Skin epidermis (tissue), 12 donors: ENCODE measurements at regions not wholly inside any gene's neighbourhood (a gene's known extent, or its start where the extent isn't known, plus 50 kb on each side); places are given as distances from the start of the nearest gene placed in this dataset.
"Not testable (repeated sequence)": the region's sequence is repeated elsewhere in the genome, so short reads cannot be mapped to it uniquely, and the experiment has no call there.

ENCODE experiments used
- H3K27ac ChIP-seq, 21 experiments: fragments of 200-600 bp; sonication (generic) in 11 of 21; one replicate each; pipeline ENCODE4 v1.5.0; 2020; ENCODE audit warnings: mild to moderate bottlenecking in 3 of 21, inconsistent platforms in 2 of 21, moderate library complexity in 2 of 21
- H3K4me3 ChIP-seq, 7 experiments: fragments of 200-600 bp; sonication (generic) in 2 of 7; one replicate each; pipeline ENCODE4 v1.5.0; 2020; ENCODE audit warnings: inconsistent platforms in 2 of 7, mild to moderate bottlenecking in 2 of 7, moderate library complexity in 1 of 7

GRCh38 chr1:91101328-91101727, 79.5 kb upstream of the ZNF644 start:
- Histone ChIP-seq H3K27ac (no peak overlapping the region), H3K4me3 (no peak overlapping the region)

GRCh38 chr1:91099746-91100621, 78.1 kb upstream of the ZNF644 start:
- H3K4me3 ChIP-seq = no peak overlapping the region
- no peak overlapping the region for H3K27ac ChIP-seq

DNA sequence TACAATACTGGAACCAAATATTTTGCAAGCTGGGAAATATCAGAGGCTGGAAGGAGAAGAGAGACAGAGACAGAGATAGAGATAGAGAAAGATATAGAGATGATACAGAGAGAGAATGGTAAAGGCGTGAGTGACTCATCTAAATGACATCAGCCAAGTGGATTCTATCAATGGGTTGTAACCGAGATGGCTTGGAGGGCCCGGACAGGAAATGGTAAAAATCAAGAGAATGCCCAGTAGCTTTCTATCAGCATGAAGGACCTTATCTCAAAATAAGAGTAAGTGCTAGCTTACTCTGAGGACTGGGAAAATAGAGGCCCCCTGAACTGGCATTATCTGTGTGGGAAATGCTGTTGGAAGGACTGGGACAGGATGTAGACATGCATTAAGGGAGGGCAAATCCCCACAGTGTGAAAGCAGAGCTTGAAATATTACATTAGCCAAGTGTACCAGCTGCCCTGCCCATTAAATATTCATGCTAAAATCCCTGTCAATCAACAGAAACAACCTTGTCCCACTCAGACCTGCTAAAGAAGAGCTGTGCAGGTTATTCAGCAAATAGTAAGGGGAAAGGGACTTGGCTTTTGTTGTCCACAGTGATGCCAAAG, 76.6 kb upstream of the ZNF644 start:
- H3K27ac ChIP-seq = no peak overlapping the region
- H3K4me3 ChIP-seq = no peak overlapping the region

GRCh38 chr1:91095321-91095720, 73.5 kb upstream of the ZNF644 start:
- H3K4me3 ChIP-seq, H3K27ac ChIP-seq: not testable (repeated sequence)

GRCh38 chr1:91092503-91092902, 70.7 kb upstream of the ZNF644 start:
- no peak overlapping the region for H3K27ac ChIP-seq
- H3K4me3 ChIP-seq = no peak overlapping the region

DNA sequence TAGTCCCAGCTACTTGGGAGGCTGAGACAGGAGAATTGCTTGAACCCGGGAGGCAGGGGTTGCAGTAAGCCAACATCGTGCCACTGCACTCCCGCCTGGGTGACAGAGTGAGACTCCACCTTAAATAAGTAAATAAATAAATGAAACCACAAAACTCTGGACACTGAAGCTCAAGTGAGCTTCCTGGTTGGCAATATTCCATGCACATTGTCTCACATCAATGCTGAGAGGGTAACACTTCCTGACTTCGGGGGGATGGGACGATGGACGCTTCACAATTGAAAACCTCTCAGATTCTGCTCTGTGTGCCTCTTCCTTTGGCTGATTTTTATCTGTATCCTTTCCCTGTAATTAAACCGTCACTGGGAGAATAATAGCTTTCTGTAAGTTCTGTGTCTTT, 70.0 kb upstream of the ZNF644 start:
- Histone ChIP-seq H3K4me3 (no peak overlapping the region), H3K27ac (no peak overlapping the region)

DNA sequence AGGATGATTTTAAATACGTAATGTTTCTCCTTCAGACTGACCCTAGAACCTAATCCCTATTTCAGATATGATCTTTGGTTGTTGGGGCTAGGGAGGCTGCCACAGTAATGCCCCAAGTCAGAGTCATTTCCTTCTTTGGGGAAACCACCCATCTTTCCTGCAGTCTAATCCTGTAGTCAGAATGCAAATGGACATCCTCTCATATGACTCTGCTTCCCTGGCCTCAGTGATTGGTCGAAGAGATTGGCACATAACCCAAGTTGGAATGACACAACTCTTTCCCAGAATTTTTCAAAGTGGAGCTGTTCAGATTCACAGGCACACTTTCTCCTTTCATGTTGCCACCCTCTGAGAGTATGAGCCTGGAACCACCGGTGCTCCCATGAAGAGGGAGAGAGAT, 58.8 kb upstream of the ZNF644 start:
- Histone ChIP-seq H3K4me3 (no peak overlapping the region), H3K27ac (no peak overlapping the region)

GRCh38 chr1:91078859-91079258, 57.0 kb upstream of the ZNF644 start:
- no peak overlapping the region for H3K27ac ChIP-seq
- H3K4me3 ChIP-seq = no peak overlapping the region

GRCh38 chr1:91076834-91077233, 55.0 kb upstream of the ZNF644 start:
- H3K27ac ChIP-seq = no peak overlapping the region
- H3K4me3 ChIP-seq = no peak overlapping the region

DNA sequence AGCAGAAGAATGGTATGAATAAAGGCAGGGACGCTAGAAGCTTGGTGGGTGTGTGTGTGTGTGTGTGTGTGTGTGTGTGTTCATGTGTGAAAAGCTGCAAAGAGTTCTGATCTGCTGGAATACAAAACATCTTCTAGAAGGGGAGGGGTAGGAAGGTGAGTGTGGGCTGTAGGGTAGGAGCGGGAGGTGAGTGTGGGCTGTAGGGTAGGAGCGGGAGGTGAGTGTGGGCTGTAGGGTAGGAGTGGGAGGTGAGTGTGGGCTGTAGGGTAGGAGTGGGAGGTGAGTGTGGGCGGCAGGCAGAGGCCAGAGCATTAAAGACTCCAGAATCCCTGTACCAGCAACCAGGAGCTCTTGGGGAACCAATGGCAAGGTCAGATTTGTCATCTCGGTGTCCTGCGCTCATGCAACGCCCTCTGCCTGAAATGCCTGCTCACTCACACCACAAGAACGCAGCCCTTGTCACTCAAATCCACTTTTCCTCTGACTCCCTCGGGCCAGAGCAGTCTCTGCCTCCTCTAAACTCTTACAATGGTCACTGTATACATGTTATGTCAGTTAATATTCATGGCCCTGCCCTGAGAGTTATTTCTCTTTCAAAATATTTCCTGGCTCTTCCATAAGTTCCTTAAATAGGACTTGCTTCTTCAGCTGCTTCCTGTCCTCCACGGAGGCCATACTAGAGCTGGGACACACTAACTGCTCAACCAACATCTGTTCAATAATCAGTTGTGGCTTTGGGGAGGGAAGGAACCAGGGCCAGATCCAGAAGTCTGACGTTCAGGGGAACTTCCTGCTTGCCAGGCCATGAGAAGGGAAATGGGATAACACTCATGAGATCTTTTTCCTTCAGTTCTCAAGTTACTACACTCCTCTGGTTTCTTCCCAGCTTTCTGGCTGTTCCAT, 53.6 kb upstream of the ZNF644 start:
- no peak overlapping the region for H3K4me3 ChIP-seq
- no peak overlapping the region for H3K27ac ChIP-seq

DNA sequence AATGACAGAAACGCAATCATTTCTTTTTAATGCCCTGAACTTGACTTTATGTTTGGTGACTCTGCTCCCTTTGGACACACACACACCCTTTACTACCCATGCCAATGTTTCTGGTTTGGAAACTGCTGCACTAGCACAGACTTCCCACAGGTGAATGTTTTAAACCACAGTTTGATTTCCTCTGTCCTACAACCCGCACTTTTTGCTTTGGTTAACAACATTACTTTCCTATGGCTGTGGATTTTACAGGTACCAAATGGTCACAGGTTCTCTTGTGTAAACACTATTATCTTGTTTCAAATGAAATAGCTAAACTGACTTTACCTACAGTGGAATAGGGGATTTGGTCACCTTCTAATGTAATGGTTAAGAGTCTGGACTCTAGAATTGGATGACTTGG, 51.5 kb upstream of the ZNF644 start:
- H3K4me3 ChIP-seq = no peak overlapping the region
- H3K27ac ChIP-seq = no peak overlapping the region

- Histone ChIP-seq H3K4me3 (no peak overlapping the region), H3K27ac (no peak overlapping the region)
These were observed 50.0 kb upstream of the ZNF644 start for GRCh38 chr1:91071838-91072237.
